ENCODE measurements at regions not wholly inside any gene's neighbourhood (a gene's known extent, or its start where the extent isn't known, plus 50 kb on each side); places are given as distances from the start of the nearest gene placed in this dataset.

- H3K9me3 ChIP-seq (ENCODE audit: severe bottlenecking): no peaks in the 10 kb centered on the region
- no peak overlapping the region for H3K4me3 ChIP-seq (ENCODE audit: low read depth, low read length)
- H3K36me3 ChIP-seq: no peaks in the 10 kb centered on the region
- DNase-seq: no peak
- no peaks in the 10 kb centered on the region for H3K27me3 ChIP-seq (ENCODE audit: insufficient read depth, low read depth, severe bottlenecking)
- TF ChIP-seq CTCF (IDR thresholded peaks at IDR 0.05; ENCODE audit: low read depth, low read length): no peak
- H3K27ac ChIP-seq: no peak overlapping the region
These were observed 267.4 kb upstream of the ISX start for GRCh38 chr22:34798605-34799004.

DNA sequence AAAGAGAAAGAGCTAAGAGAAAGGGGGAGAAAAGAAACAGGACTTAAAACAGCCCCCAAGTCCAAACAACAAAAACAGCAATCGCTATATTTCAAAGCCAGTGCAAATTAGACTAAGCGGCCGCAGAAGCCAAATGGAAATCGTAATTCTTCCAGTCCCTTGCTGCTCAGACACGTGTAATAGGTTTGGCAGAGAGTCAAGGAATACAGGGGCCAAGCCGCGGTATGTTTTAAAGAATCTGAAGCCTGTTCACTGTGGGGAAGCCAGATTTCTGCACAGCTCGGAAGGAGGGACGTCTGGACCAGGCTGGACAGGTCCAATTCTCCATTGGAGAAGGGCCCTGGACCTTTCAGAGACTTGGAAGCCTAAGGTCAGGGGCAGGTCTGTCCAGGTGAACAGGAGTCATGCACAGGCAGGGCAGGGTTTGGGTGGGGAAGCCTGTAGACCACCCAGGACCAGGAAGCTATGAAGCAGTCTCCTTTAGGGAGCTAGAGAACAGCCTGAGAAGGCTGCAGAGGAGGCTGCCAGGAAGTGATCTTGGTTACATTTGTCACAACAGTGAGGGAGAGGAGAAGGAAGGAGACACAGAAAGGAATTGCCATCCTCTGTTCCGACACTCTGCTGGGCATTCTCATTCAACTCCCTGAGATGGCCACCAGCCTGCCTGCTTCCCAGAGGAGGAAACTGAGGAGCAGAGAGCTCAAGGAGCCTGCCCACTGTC lies 265.5 kb upstream of the ISX start:
- Histone ChIP-seq H3K4me3 (ENCODE audit: low read depth, low read length) (no peak overlapping the region), H3K27ac (no peak overlapping the region), H3K27me3 (ENCODE audit: insufficient read depth, low read depth, severe bottlenecking) (no peaks in the 10 kb centered on the region), H3K36me3 (no peaks in the 10 kb centered on the region), H3K9me3 (ENCODE audit: severe bottlenecking) (no peaks in the 10 kb centered on the region)
- no peak for TF ChIP-seq CTCF (IDR thresholded peaks at IDR 0.05; ENCODE audit: low read depth, low read length)
- no peak for DNase-seq

DNA sequence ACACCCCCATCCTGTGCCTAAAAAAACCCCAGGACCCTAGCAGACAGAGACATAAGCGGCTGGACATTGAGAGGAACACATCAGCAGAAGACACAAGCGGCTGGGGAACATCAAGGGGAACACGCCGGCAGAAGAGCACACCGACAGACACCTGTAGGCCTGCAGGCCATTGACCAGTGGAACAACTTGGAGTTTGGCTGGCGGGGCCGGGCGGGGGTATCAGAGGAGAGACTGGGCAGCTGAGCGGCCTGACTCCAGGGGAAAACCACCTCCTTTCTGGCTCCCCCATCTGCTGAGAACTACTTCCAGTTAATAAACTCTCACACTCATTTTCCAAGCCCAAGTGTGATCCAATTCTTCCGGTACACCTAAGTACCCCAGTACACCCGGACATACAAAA lies 264.7 kb upstream of the ISX start:
- Histone ChIP-seq H3K36me3 (no peaks in the 10 kb centered on the region), H3K4me3 (ENCODE audit: low read depth, low read length) (no peak overlapping the region), H3K27ac (no peak overlapping the region), H3K27me3 (ENCODE audit: insufficient read depth, low read depth, severe bottlenecking) (no peaks in the 10 kb centered on the region), H3K9me3 (ENCODE audit: severe bottlenecking) (no peaks in the 10 kb centered on the region)
- no peak for DNase-seq
- TF ChIP-seq CTCF (IDR thresholded peaks at IDR 0.05; ENCODE audit: low read depth, low read length): no peak

GRCh38 chr22:34804091-34804490 lies 261.9 kb upstream of the ISX start:
- Histone ChIP-seq H3K36me3 (no peaks in the 10 kb centered on the region), H3K9me3 (ENCODE audit: severe bottlenecking) (no peaks in the 10 kb centered on the region), H3K27me3 (ENCODE audit: insufficient read depth, low read depth, severe bottlenecking) (no peaks in the 10 kb centered on the region), H3K27ac (no peak overlapping the region), H3K4me3 (ENCODE audit: low read depth, low read length) (no peak overlapping the region)
- no peak for TF ChIP-seq CTCF (IDR thresholded peaks at IDR 0.05; ENCODE audit: low read depth, low read length)
- no peak for DNase-seq

GRCh38 chr22:34804604-34805003 lies 261.4 kb upstream of the ISX start:
- no peak for TF ChIP-seq CTCF (IDR thresholded peaks at IDR 0.05; ENCODE audit: low read depth, low read length)
- no peaks in the 10 kb centered on the region for H3K36me3 ChIP-seq
- DNase-seq: peak; percentile 16
- H3K4me3 ChIP-seq (ENCODE audit: low read depth, low read length): no peak overlapping the region
- H3K27me3 ChIP-seq (ENCODE audit: insufficient read depth, low read depth, severe bottlenecking): no peaks in the 10 kb centered on the region
- H3K27ac ChIP-seq: no peak overlapping the region
- H3K9me3 ChIP-seq (ENCODE audit: severe bottlenecking): no peaks in the 10 kb centered on the region

DNA sequence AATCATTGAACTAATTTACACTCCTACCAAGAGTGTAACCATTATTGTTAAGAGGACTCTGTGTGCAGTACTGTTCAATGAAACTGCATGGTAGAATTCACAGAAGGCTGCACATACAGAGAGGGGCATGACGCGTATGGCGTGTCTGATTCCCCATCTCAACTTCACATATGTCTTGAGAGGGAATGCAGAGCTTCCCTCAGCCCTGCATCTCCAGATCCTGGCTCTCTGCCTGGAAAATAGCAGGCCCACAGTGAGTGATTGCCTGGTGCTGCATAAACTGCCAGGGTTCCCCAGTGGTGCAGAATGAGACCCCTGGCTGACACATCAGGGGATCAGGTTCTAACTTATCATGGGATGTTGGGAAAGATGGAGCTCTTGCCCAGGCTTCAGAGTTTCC lies 260.2 kb upstream of the ISX start:
- Histone ChIP-seq H3K27ac (no peak overlapping the region), H3K9me3 (ENCODE audit: severe bottlenecking) (no peaks in the 10 kb centered on the region), H3K27me3 (ENCODE audit: insufficient read depth, low read depth, severe bottlenecking) (no peaks in the 10 kb centered on the region), H3K4me3 (ENCODE audit: low read depth, low read length) (no peak overlapping the region), H3K36me3 (no peaks in the 10 kb centered on the region)
- DNase-seq: no peak
- no peak for TF ChIP-seq CTCF (IDR thresholded peaks at IDR 0.05; ENCODE audit: low read depth, low read length)

Measured in WERI-Rb-1 (cell line).